Fibroblast of lung (primary cell): ENCODE measurements at regions not wholly inside any gene's neighbourhood (a gene's known extent, or its start where the extent isn't known, plus 50 kb on each side); places are given as distances from the start of the nearest gene placed in this dataset.

Experiments
- DNase-seq, 2 donors: peaks; one replicate each; pipeline versions ENCODE4 v3.0.0 to v3.0.0-alpha.2; 2010; ENCODE audit warnings: low read depth in 2 of 2
- H2AFZ ChIP-seq: 2 replicates; pipeline ENCODE4 v1.5.1; 2012; ENCODE audit warnings: low read length, control low read depth, inconsistent platforms
- H3K27ac ChIP-seq: 2 replicates; pipeline ENCODE4 v1.5.1; 2011; ENCODE audit warnings: low read length, control low read depth; ENCODE audit not compliant: insufficient read depth
- H3K27me3 ChIP-seq: 2 replicates; pipeline ENCODE4 v1.5.1; 2011; ENCODE audit warnings: mild to moderate bottlenecking, low read length; ENCODE audit not compliant: control insufficient read depth, insufficient read depth
- H3K36me3 ChIP-seq: 2 replicates; pipeline ENCODE4 v1.5.1; 2011; ENCODE audit warnings: low read length; ENCODE audit not compliant: control insufficient read depth, insufficient read depth
- H3K4me1 ChIP-seq: 2 replicates; pipeline ENCODE4 v1.5.1; 2011; ENCODE audit warnings: low read length; ENCODE audit not compliant: control insufficient read depth, insufficient read depth; ENCODE audit errors: extremely low read depth
- H3K4me2 ChIP-seq: 2 replicates; pipeline ENCODE4 v1.5.1; 2011; ENCODE audit warnings: low read length, control low read depth; ENCODE audit not compliant: insufficient read depth; ENCODE audit errors: extremely low read depth
- H3K4me3 ChIP-seq, 4 experiments: fragments of 200-600 bp in 1 of 4; sonication (generic) in 1 of 4; replicated peaks in 1 of 4; 2 replicates each; pipeline ENCODE4 v1.5.1; 2011 to 2016; ENCODE audit warnings: low read length in 4 of 4, low read depth in 3 of 4, mild to moderate bottlenecking in 3 of 4, control low read depth in 2 of 4, inconsistent platforms in 1 of 4, mixed read lengths in 1 of 4; ENCODE audit not compliant: insufficient read depth in 1 of 4; ENCODE audit errors: control extremely low read depth in 1 of 4
- H3K79me2 ChIP-seq: 2 replicates; pipeline ENCODE4 v1.5.1; 2012; ENCODE audit warnings: mild to moderate bottlenecking, low read length, inconsistent platforms; ENCODE audit not compliant: control insufficient read depth, insufficient read depth
- H3K9ac ChIP-seq: 2 replicates; pipeline ENCODE4 v1.5.1; 2011; ENCODE audit warnings: mild to moderate bottlenecking, low read length, control low read depth; ENCODE audit not compliant: insufficient read depth
- H3K9me3 ChIP-seq: 2 replicates; pipeline ENCODE4 v1.5.1; 2012; ENCODE audit warnings: low read depth, low read length; ENCODE audit not compliant: control insufficient read depth, insufficient read depth
- H4K20me1 ChIP-seq: 2 replicates; pipeline ENCODE4 v1.5.1; 2011; ENCODE audit warnings: low read length; ENCODE audit not compliant: control insufficient read depth, insufficient read depth; ENCODE audit errors: extremely low read depth
- EZH2 ChIP-seq: IDR thresholded peaks from 2 replicates; pipeline ENCODE4 v1.5.1; 2012; ENCODE audit warnings: low read length, control low read depth, mild to moderate bottlenecking; ENCODE audit errors: missing control alignments
- TF ChIP-seq, protein P1 (sequence below), 2 donors: IDR thresholded peaks in 1 of 2; conservative IDR thresholded peaks in 1 of 2; 1 replicate in 1 of 2; 2 replicates in 1 of 2; pipeline ENCODE4 v1.5.1; 2011 to 2012; ENCODE audit warnings: low read length in 2 of 2, control low read depth in 1 of 2, inconsistent platforms in 1 of 2, low read depth in 1 of 2, mild to moderate bottlenecking in 1 of 2

DNA sequence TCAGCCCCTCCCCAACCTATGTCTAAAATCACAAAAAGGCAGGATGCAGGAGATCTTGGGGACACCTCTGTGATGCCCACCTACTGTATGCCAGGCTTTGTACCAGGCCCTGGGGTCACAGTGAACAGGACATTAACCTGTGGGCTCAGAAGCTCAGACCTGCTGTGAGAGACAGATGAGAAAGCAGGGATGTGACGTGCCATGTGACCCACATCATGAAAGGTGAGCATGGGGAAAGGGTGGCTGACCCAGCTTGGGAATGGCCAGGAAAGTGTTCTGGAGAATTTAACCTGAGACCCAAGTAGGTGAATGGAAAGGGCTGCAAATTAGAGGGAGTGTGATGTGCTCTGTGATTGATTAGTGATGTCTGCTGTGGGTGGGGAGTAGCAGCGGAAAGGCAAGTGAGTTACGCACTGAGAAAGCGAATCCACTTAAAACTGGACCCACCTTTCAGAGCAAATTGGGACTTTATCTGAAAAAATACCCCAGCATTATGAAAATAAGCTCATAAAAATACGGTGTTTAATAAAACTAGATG is 132.2 kb downstream of the IRF8 start:
- no peak overlapping the region for H3K4me3 ChIP-seq
- no peak for TF ChIP-seq EZH2
- TF ChIP-seq, protein P1, sequence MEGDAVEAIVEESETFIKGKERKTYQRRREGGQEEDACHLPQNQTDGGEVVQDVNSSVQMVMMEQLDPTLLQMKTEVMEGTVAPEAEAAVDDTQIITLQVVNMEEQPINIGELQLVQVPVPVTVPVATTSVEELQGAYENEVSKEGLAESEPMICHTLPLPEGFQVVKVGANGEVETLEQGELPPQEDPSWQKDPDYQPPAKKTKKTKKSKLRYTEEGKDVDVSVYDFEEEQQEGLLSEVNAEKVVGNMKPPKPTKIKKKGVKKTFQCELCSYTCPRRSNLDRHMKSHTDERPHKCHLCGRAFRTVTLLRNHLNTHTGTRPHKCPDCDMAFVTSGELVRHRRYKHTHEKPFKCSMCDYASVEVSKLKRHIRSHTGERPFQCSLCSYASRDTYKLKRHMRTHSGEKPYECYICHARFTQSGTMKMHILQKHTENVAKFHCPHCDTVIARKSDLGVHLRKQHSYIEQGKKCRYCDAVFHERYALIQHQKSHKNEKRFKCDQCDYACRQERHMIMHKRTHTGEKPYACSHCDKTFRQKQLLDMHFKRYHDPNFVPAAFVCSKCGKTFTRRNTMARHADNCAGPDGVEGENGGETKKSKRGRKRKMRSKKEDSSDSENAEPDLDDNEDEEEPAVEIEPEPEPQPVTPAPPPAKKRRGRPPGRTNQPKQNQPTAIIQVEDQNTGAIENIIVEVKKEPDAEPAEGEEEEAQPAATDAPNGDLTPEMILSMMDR (conservative IDR thresholded peaks at IDR 0.05 in 1 of 2, IDR thresholded peaks at IDR 0.05 in 1 of 2; ENCODE audit: low read depth in 1 of 2, low read length in 2 of 2): no peak
- H3K27me3 ChIP-seq: peaks cover 33% of the 10 kb centered on the region
- H2AFZ ChIP-seq: no peak overlapping the region
- H4K20me1 ChIP-seq: no peaks in the 10 kb centered on the region
- H3K4me2 ChIP-seq: no peak overlapping the region
- no peaks in the 10 kb centered on the region for H3K9me3 ChIP-seq
- no peak overlapping the region for H3K27ac ChIP-seq
- no peaks in the 10 kb centered on the region for H3K4me1 ChIP-seq
- DNase-seq: no peak
- H3K9ac ChIP-seq: no peak overlapping the region
- H3K36me3 ChIP-seq: no peaks in the 10 kb centered on the region
- no peaks in the 10 kb centered on the region for H3K79me2 ChIP-seq

DNA sequence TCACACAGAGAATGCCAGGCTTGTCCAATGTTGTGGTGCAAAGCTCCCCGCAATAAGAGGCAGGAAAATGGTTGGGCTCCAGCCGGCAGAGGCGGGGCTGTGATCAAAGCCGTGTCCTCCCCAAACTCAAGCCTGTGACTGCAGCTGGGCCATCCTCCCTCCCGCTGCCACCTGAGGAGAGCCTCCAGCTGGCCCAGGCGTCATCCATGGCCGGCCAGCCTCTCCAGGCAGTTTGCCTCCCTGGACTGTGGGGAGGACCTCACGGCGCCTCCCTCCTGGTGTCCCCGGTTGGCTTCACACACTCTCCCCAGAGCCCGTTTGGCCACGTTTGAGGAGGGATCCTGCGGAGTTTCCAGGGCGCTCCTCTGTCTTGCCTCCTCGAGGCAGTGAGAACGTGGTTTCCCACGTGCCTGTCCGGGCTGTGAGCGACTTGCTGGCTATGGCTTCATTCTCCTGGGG is 134.1 kb downstream of the IRF8 start:
- Histone ChIP-seq H3K4me1 (no peaks in the 10 kb centered on the region), H3K4me2 (no peak overlapping the region), H3K36me3 (no peaks in the 10 kb centered on the region), H4K20me1 (no peaks in the 10 kb centered on the region), H3K27me3 (peaks cover 31% of the 10 kb centered on the region), H3K79me2 (no peaks in the 10 kb centered on the region), H3K9ac (no peak overlapping the region), H3K9me3 (no peaks in the 10 kb centered on the region), H3K27ac (no peak overlapping the region), H2AFZ (no peak overlapping the region), H3K4me3 (no peak overlapping the region)
- DNase-seq: peak; percentile 6 to 43
- TF ChIP-seq, protein P1 (conservative IDR thresholded peaks at IDR 0.05 in 1 of 2, IDR thresholded peaks at IDR 0.05 in 1 of 2; ENCODE audit: low read depth in 1 of 2, low read length in 2 of 2): no peak
- TF ChIP-seq EZH2: peak; percentile 57

- H3K4me3 ChIP-seq: no peak overlapping the region
- no peaks in the 10 kb centered on the region for H3K9me3 ChIP-seq
- H2AFZ ChIP-seq: no peak overlapping the region
- H3K27ac ChIP-seq: no peak overlapping the region
- H3K36me3 ChIP-seq: no peaks in the 10 kb centered on the region
- no peak for TF ChIP-seq EZH2
- TF ChIP-seq, protein P1 (conservative IDR thresholded peaks at IDR 0.05 in 1 of 2, IDR thresholded peaks at IDR 0.05 in 1 of 2; ENCODE audit: low read depth in 1 of 2, low read length in 2 of 2): no peak
- no peak overlapping the region for H3K9ac ChIP-seq
- H3K4me1 ChIP-seq: no peaks in the 10 kb centered on the region
- H4K20me1 ChIP-seq: no peaks in the 10 kb centered on the region
- DNase-seq: no peak
- peaks cover 29% of the 10 kb centered on the region for H3K27me3 ChIP-seq
- H3K79me2 ChIP-seq: no peaks in the 10 kb centered on the region
- H3K4me2 ChIP-seq: no peak overlapping the region
Measured at GRCh38 chr16:86033971-86034370, 135.0 kb downstream of the IRF8 start.
